ENCODE measurements at regions not wholly inside any gene's neighbourhood (a gene's known extent, or its start where the extent isn't known, plus 50 kb on each side); places are given as distances from the start of the nearest gene placed in this dataset.

- TF ChIP-seq, protein P1, sequence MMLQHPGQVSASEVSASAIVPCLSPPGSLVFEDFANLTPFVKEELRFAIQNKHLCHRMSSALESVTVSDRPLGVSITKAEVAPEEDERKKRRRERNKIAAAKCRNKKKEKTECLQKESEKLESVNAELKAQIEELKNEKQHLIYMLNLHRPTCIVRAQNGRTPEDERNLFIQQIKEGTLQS (IDR thresholded peaks at IDR 0.05; ENCODE audit: insufficient read depth, low read depth, low read length) = no peak
- no peak for TF ChIP-seq GABPA (IDR thresholded peaks at IDR 0.05; ENCODE audit: borderline replicate concordance, insufficient read depth, low read length)
Measured at GRCh38 chr12:84495711-84496110, 416.9 kb downstream of the SLC6A15 start (continued).

Measured in H1 (cell line).